ENCODE measurements at regions not wholly inside any gene's neighbourhood (a gene's known extent, or its start where the extent isn't known, plus 50 kb on each side); places are given as distances from the start of the nearest gene placed in this dataset.

DNA sequence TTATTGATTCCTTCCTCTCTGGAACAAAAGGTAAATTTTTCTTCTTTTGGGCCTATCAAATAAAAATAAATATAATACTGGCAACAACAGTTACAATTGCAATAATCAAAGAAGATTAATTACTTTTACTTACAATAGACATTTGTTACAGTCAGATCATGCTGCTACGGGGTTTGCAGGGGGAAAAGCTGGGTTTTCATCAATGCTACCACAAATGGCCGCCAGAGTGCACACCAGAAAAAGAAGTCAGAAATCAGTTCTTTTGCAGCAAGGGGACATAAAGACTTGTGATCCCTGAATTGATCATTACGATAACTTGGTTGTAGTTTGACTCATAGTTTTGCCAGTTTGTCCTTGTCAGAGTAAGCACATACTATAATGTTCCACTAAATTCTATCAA lies 714.5 kb upstream of the EYS start:
- DNase-seq (ENCODE audit: low read depth in 4 of 4, low spot score in 2 of 4) = no peak

DNA sequence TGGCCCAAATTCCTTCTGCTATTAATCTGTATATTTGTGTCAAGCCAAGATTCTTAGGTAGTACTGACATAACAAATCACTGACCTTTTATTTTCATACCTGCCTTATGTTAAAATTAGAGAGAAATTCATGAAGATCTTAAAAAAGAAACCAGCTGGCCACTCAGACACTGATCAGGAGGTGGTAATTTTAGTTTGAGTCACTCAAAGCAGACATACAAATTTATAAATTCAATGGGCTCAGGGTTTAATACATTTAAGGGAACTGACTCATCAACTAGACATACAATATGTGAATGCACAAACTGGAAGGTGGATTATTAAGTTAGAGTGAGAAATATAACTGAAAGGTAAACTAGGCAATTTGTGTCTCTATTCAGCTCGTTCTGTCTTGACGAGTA lies 711.9 kb upstream of the EYS start:
- DNase-seq (ENCODE audit: low read depth in 4 of 4, low spot score in 2 of 4) = no peak

- DNase-seq (ENCODE audit: low read depth in 4 of 4, low spot score in 2 of 4) = no peak
Measured at GRCh38 chr6:66403966-66404365, 696.9 kb upstream of the EYS start.

- no peak for DNase-seq (ENCODE audit: low read depth in 4 of 4, low spot score in 2 of 4)
Measured at GRCh38 chr6:66402873-66403272, 695.8 kb upstream of the EYS start.

DNA sequence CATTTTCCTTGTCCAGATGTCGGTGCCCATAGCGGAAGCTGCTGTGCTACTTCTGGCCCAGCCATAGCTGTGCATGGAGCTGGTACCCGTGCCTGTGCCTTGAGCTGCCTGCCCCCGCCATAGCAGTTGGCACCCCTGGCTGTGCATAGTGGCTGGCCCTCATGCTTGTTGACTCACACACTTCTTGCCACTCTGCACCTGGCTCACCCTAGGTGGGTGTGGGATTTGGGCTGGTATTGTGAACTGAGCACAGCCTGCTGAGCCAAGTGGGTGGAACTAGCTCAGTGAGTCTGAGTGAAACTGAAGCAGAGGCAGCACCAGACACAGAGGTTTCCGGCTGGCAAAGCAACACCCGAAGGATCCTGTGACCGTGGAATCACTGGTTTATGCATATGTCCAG lies 689.5 kb upstream of the EYS start:
- DNase-seq (ENCODE audit: low read depth in 4 of 4, low spot score in 2 of 4) = no peak

- no peak for DNase-seq (ENCODE audit: low read depth in 4 of 4, low spot score in 2 of 4)
Measured at GRCh38 chr6:66396145-66396544, 689.1 kb upstream of the EYS start.

DNA sequence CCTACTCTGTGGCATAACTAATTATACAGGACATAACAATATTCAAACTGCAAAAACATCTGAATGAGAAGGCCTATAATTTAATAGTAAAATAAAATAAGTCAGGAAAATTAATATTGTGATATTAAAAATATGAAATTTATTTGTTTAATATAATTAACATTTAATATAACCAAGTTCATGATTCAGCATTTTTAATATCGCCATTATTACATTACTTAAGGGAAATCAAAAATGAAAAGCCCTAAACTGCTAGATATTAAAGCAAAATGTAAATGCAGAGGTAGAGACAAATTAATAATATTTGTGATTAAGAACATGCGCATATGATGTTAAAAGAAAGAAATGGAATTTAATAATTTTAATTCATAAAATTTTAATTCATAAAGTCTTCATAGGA lies 683.4 kb upstream of the EYS start:
- DNase-seq (ENCODE audit: low read depth in 4 of 4, low spot score in 2 of 4) = no peak

DNA sequence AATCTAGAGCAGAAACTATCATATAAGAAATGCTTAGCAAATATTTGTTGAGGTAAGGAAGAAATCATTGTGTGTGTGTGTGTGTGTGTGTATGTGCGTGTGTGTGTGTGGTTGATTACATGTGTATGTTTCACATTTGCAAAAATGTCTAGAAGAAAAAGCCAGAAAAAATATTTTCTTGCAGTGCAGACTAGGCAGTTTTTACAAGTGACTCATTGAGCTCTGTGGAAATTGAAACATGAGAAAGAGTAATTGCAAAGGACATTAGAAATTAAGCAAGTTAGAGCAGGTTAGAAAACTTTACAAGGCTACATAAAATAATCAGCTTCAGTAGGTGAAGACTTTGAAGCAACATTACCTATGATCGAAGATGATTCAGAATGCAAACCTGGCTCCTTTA lies 669.0 kb upstream of the EYS start:
- DNase-seq (ENCODE audit: low read depth in 4 of 4, low spot score in 2 of 4) = no peak

- no peak for DNase-seq (ENCODE audit: low read depth in 4 of 4, low spot score in 2 of 4)
Measured at GRCh38 chr6:66369407-66369806, 662.4 kb upstream of the EYS start.

- no peak for DNase-seq (ENCODE audit: low read depth in 4 of 4, low spot score in 2 of 4)
Measured at GRCh38 chr6:66362888-66363287, 655.9 kb upstream of the EYS start.

- no peak for DNase-seq (ENCODE audit: low read depth in 4 of 4, low spot score in 2 of 4)
Measured at GRCh38 chr6:66361886-66362285, 654.9 kb upstream of the EYS start.

DNA sequence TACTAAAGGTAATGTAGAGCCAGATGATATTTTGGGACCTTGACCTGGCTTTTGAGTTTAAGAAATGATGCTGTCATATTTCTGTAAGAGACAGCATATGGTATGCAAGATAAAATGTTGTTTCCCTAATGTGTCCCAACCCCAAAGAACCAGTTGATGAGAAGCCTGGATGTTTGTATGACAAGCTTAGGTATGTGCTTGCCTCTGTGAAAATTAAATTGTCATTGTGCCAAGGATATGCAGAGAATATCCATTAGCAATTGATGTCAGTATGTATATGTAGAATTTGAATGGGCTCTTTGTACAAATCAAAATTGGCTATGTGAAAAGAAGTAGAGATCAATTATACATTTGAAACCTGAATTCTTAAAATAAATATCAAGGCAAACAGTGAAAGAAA lies 650.8 kb upstream of the EYS start:
- DNase-seq (ENCODE audit: low read depth in 4 of 4, low spot score in 2 of 4) = no peak

- no peak for DNase-seq (ENCODE audit: low read depth in 4 of 4, low spot score in 2 of 4)
Measured at GRCh38 chr6:66355471-66355870, 648.4 kb upstream of the EYS start.

DNA sequence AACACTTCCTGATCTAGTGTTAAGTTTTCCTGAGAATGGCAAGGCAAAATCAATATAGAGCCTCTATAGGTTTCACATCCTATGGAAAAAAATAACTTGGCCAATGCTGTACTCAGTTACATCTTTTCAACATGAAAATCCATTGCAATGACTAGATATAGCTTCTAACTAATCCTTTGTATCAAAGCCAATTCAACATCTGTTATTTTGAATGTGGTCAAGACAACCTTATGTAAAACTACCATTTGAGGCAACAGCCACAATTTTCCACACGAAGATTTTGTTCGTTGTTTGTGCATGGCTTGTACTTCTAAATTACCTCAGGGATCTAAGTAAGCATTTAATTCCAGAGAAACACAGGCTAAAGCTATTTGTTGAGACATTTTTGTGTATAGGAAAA lies 637.8 kb upstream of the EYS start:
- no peak for DNase-seq (ENCODE audit: low read depth in 4 of 4, low spot score in 2 of 4)

GRCh38 chr6:66340736-66341135 lies 633.7 kb upstream of the EYS start:
- no peak for DNase-seq (ENCODE audit: low read depth in 4 of 4, low spot score in 2 of 4)

DNA sequence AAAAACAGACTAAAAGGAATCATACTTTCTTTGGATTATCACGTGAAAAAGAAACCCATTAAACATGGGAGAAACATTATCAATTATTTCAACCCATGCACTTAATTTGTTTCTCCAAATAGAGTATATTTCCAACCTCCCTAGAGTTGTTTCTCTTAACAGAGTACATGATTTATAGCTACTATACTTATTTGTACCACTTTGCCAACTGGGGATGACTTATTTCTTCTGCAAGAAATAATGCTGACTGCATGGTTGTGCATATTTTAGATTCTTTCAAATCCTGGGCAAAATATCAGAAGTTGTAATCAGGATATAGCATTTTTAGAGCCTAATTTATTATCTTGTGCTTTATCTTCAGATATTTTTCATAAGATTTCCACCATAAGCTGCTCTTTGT lies 629.1 kb upstream of the EYS start:
- no peak for DNase-seq (ENCODE audit: low read depth in 4 of 4, low spot score in 2 of 4)

- no peak for DNase-seq (ENCODE audit: low read depth in 4 of 4, low spot score in 2 of 4)
Measured at GRCh38 chr6:66328200-66328599, 621.2 kb upstream of the EYS start.

- DNase-seq (ENCODE audit: low read depth in 4 of 4, low spot score in 2 of 4) = no peak
Measured at GRCh38 chr6:66326228-66326627, 619.2 kb upstream of the EYS start.

- no peak for DNase-seq (ENCODE audit: low read depth in 4 of 4, low spot score in 2 of 4)
Measured at GRCh38 chr6:66321017-66321416, 614.0 kb upstream of the EYS start.

GRCh38 chr6:66307490-66307889 lies 600.5 kb upstream of the EYS start:
- no peak for DNase-seq (ENCODE audit: low read depth in 4 of 4, low spot score in 2 of 4)

GRCh38 chr6:66291905-66292304 lies 584.9 kb upstream of the EYS start:
- no peak for DNase-seq (ENCODE audit: low read depth in 4 of 4, low spot score in 2 of 4)

GRCh38 chr6:66289889-66290288 lies 582.9 kb upstream of the EYS start:
- DNase-seq (ENCODE audit: low read depth in 4 of 4, low spot score in 2 of 4) = no peak

GRCh38 chr6:66278115-66278514 lies 571.1 kb upstream of the EYS start:
- DNase-seq (ENCODE audit: low read depth in 4 of 4, low spot score in 2 of 4) = no peak

- DNase-seq (ENCODE audit: low read depth in 4 of 4, low spot score in 2 of 4) = no peak
Measured at GRCh38 chr6:66277400-66277799, 570.4 kb upstream of the EYS start.
